CD14-positive monocyte (primary cell): ENCODE measurements at regions not wholly inside any gene's neighbourhood (a gene's known extent, or its start where the extent isn't known, plus 50 kb on each side); places are given as distances from the start of the nearest gene placed in this dataset.

Experiments used
- DNase-seq, 3 donors: peaks; one replicate each; pipeline ENCODE4 v3.0.0-alpha.2; 2011 to 2022
- H2AFZ ChIP-seq: 2 replicates; pipeline ENCODE4 v1.6.0; 2012; ENCODE audit warnings: mild to moderate bottlenecking, low read depth, low read length, inconsistent platforms; ENCODE audit not compliant: insufficient read depth, poor library complexity, severe bottlenecking
- H3K27ac ChIP-seq, 2 donors: 1 replicate in 1 of 2; 2 replicates in 1 of 2; pipeline ENCODE4 v1.5.1; 2012 to 2013; ENCODE audit warnings: low read length in 2 of 2, control low read depth in 1 of 2, inconsistent platforms in 1 of 2, low read depth in 1 of 2, mild to moderate bottlenecking in 1 of 2
- H3K27me3 ChIP-seq, 2 donors: one replicate each; pipeline versions ENCODE4 v1.6.0 to v1.6.1; 2011 to 2013; ENCODE audit warnings: low read length in 2 of 2; ENCODE audit not compliant: control insufficient read depth in 2 of 2, insufficient read depth in 2 of 2
- H3K36me3 ChIP-seq, 2 donors: replicated peaks in 1 of 2; 1 replicate in 1 of 2; 2 replicates in 1 of 2; pipeline versions ENCODE4 v1.5.1 to v1.6.1; 2012 to 2013; ENCODE audit warnings: low read length in 2 of 2, control low read depth in 1 of 2, inconsistent platforms in 1 of 2, mild to moderate bottlenecking in 1 of 2; ENCODE audit not compliant: insufficient read depth in 2 of 2, control insufficient read depth in 1 of 2
- H3K4me1 ChIP-seq, 2 donors: 1 replicate in 1 of 2; 2 replicates in 1 of 2; pipeline versions ENCODE4 v1.5.1 to v1.6.1; 2012 to 2013; ENCODE audit warnings: low read length in 2 of 2, control low read depth in 1 of 2, inconsistent platforms in 1 of 2, mild to moderate bottlenecking in 1 of 2, moderate library complexity in 1 of 2; ENCODE audit not compliant: insufficient read depth in 2 of 2, control insufficient read depth in 1 of 2
- H3K4me2 ChIP-seq: replicated peaks from 2 replicates; pipeline ENCODE3; 2012; ENCODE audit warnings: low read length, moderate library complexity, mild to moderate bottlenecking; ENCODE audit not compliant: poor library complexity, severe bottlenecking; ENCODE audit errors: extremely low read depth
- H3K4me3 ChIP-seq, 3 experiments: fragments of 200-600 bp in 1 of 3; sonication (generic) in 1 of 3; replicated peaks in 1 of 3; 1 replicate in 2 of 3; 2 replicates in 1 of 3; pipeline ENCODE4 v1.5.1; 2011 to 2013; ENCODE audit warnings: low read length in 3 of 3, mild to moderate bottlenecking in 3 of 3, control low read depth in 2 of 3, low read depth in 2 of 3, inconsistent platforms in 1 of 3, moderate library complexity in 1 of 3
- H3K79me2 ChIP-seq: 2 replicates; pipeline ENCODE4 v1.6.0; 2012; ENCODE audit warnings: mild to moderate bottlenecking, control low read depth, inconsistent platforms, low read length, moderate library complexity; ENCODE audit not compliant: insufficient read depth
- H3K9ac ChIP-seq: 2 replicates; pipeline ENCODE4 v1.6.0; 2017; ENCODE audit warnings: low read length, mild to moderate bottlenecking; ENCODE audit not compliant: insufficient read depth, poor library complexity, severe bottlenecking
- H3K9me3 ChIP-seq, 2 donors: replicated peaks in 1 of 2; 1 replicate in 1 of 2; 2 replicates in 1 of 2; pipeline versions ENCODE4 v1.5.1 to v1.6.1; 2012 to 2013; ENCODE audit warnings: low read length in 2 of 2, control low read depth in 1 of 2; ENCODE audit not compliant: control insufficient read depth in 1 of 2, insufficient read depth in 1 of 2
- H4K20me1 ChIP-seq: 2 replicates; pipeline ENCODE4 v1.6.0; 2012; ENCODE audit warnings: mild to moderate bottlenecking, low read length, control low read depth, moderate library complexity; ENCODE audit not compliant: insufficient read depth
- H3K27ac Mint-ChIP-seq, 7 donors: one replicate each; pipeline ENCODE4 v1.8.0; 2020; ENCODE audit warnings: mild to moderate bottlenecking in 7 of 7, mixed read lengths in 7 of 7, moderate library complexity in 6 of 7, inconsistent platforms in 2 of 7
- H3K27me3 Mint-ChIP-seq, 3 donors: one replicate each; pipeline ENCODE4 v1.8.0; 2021 to 2022; ENCODE audit warnings: low read depth in 3 of 3, mild to moderate bottlenecking in 3 of 3, mixed read lengths in 3 of 3, moderate library complexity in 3 of 3, inconsistent platforms in 1 of 3
- H3K36me3 Mint-ChIP-seq, 2 donors: one replicate each; pipeline ENCODE4 v1.8.0; 2020; ENCODE audit warnings: mixed read lengths in 2 of 2, inconsistent platforms in 1 of 2, mild to moderate bottlenecking in 1 of 2
- H3K4me1 Mint-ChIP-seq: one replicate; pipeline ENCODE4 v1.8.0; 2020; ENCODE audit warnings: mild to moderate bottlenecking, mixed read lengths
- H3K4me3 Mint-ChIP-seq, 2 donors: one replicate each; pipeline ENCODE4 v1.8.0; 2020; ENCODE audit warnings: mild to moderate bottlenecking in 2 of 2, mixed read lengths in 2 of 2, moderate library complexity in 1 of 2
- H3K9me3 Mint-ChIP-seq, 7 donors: one replicate each; pipeline ENCODE4 v1.8.0; 2020 to 2022; ENCODE audit warnings: mixed read lengths in 7 of 7, mild to moderate bottlenecking in 6 of 7, moderate library complexity in 6 of 7, inconsistent platforms in 2 of 7
- CTCF ChIP-seq: fragments of 200-600 bp; IDR thresholded peaks from one replicate; pipeline ENCODE4 v1.8.0; 2022; ENCODE audit warnings: antibody characterized with exemption, mild to moderate bottlenecking
- WGBS: methylation state at CpG from one replicate; pipeline ENCODE4 v1.1.5; 2013; ENCODE audit warnings: missing lambda C conversion rate; ENCODE audit not compliant: insufficient coverage; 5-methylcytosine and 5-hydroxymethylcytosine counted together
- intact Hi-C, 2 donors: fragments of 100-400 bp; cut with micrococcal nuclease; formaldehyde crosslinking; loops; one replicate each; pipeline versions ENCODE4 v1.15.0 to v1.15.1; 2023

- H3K27me3 Mint-ChIP-seq = no peaks in the 10 kb centered on the region
- no peak overlapping the region for H3K4me3 ChIP-seq
- no peaks in the 10 kb centered on the region for H4K20me1 ChIP-seq
- no peak overlapping the region for H3K9ac ChIP-seq
- H3K4me1 ChIP-seq = no peaks in the 10 kb centered on the region
- H3K27ac ChIP-seq = no peak overlapping the region
- DNase-seq = no peak
- no peak for TF ChIP-seq CTCF
- no peaks in the 10 kb centered on the region for H3K4me1 Mint-ChIP-seq
- no peaks in the 10 kb centered on the region for H3K36me3 ChIP-seq
- H2AFZ ChIP-seq = no peak overlapping the region
- H3K27ac Mint-ChIP-seq = no peak overlapping the region
- H3K9me3 ChIP-seq = peaks cover 5 to 34% of the 10 kb centered on the region in 2 donors
- H3K79me2 ChIP-seq = no peaks in the 10 kb centered on the region
- intact Hi-C loops = no loop called here
- H3K4me3 Mint-ChIP-seq = no peak overlapping the region
- H3K36me3 Mint-ChIP-seq = no peaks in the 10 kb centered on the region
- no peak overlapping the region for H3K4me2 ChIP-seq
- no CpG with 5 or more reads among the region's 2 CpGs for WGBS
- H3K27me3 ChIP-seq = no peaks in the 10 kb centered on the region
- H3K9me3 Mint-ChIP-seq = peaks cover 4 to 15% (median 10%) of the 10 kb centered on the region in 7 donors
These were observed 363.7 kb downstream of the HTR7 start for GRCh38 chr10:90494183-90494582.

- Histone ChIP-seq H3K4me3 (no peak overlapping the region), H4K20me1 (no peaks in the 10 kb centered on the region), H3K27me3 (no peaks in the 10 kb centered on the region), H3K4me2 (no peak overlapping the region), H3K4me1 (no peaks in the 10 kb centered on the region), H3K27ac (no peak overlapping the region), H3K79me2 (no peaks in the 10 kb centered on the region), H2AFZ (no peak overlapping the region), H3K36me3 (no peaks in the 10 kb centered on the region), H3K9ac (no peak overlapping the region), H3K9me3 (peaks cover 3 to 10% of the 10 kb centered on the region in 2 donors)
- intact Hi-C loops = no loop called here
- TF ChIP-seq CTCF = no peak
- Mint-ChIP-seq H3K27ac (no peak overlapping the region), H3K4me1 (peaks cover 1% of the 10 kb centered on the region), H3K36me3 (no peaks in the 10 kb centered on the region), H3K4me3 (no peak overlapping the region), H3K27me3 (no peaks in the 10 kb centered on the region), H3K9me3 (peaks cover 0 to 8% (median 4%) of the 10 kb centered on the region in 7 donors)
- DNase-seq = no peak
- WGBS = 100% methylated on average over 1 of the region's 2 CpGs
These were observed 353.7 kb downstream of the HTR7 start for GRCh38 chr10:90504172-90504571.
